ENCODE measurements at regions not wholly inside any gene's neighbourhood (a gene's known extent, or its start where the extent isn't known, plus 50 kb on each side); places are given as distances from the start of the nearest gene placed in this dataset.

DNA sequence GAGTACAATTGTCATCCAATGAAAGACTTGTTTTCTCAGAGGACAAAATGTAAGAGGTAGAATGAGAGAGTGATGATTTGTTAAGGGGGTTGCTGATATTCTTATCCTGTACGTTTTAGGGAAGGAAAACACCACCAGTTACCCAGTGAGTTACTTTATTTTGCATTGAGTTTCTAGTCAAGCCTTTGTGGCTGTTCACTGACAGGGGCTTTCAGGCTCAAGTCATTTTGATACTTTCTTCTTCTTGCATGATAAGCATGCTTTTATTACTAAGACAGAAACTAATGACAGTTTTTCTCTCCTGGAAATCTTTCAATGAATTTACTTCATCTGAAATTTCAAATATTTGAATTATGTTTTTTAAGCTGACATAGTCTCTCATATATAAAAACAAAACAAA lies 710.2 kb upstream of the POM121L12 start:
- TF ChIP-seq, protein P1, sequence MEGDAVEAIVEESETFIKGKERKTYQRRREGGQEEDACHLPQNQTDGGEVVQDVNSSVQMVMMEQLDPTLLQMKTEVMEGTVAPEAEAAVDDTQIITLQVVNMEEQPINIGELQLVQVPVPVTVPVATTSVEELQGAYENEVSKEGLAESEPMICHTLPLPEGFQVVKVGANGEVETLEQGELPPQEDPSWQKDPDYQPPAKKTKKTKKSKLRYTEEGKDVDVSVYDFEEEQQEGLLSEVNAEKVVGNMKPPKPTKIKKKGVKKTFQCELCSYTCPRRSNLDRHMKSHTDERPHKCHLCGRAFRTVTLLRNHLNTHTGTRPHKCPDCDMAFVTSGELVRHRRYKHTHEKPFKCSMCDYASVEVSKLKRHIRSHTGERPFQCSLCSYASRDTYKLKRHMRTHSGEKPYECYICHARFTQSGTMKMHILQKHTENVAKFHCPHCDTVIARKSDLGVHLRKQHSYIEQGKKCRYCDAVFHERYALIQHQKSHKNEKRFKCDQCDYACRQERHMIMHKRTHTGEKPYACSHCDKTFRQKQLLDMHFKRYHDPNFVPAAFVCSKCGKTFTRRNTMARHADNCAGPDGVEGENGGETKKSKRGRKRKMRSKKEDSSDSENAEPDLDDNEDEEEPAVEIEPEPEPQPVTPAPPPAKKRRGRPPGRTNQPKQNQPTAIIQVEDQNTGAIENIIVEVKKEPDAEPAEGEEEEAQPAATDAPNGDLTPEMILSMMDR (IDR thresholded peaks at IDR 0.05): no peak
- TF ChIP-seq POLR2A (IDR thresholded peaks at IDR 0.05): no peak

Measured in right lobe of liver (tissue), 4 donors.